ENCODE measurements at regions not wholly inside any gene's neighbourhood (a gene's known extent, or its start where the extent isn't known, plus 50 kb on each side); places are given as distances from the start of the nearest gene placed in this dataset.
A peak's percentile ranks its signal among the peaks of the same experiment; 100 is the strongest.
"Not testable (repeated sequence)": the region's sequence is repeated elsewhere in the genome, so short reads cannot be mapped to it uniquely, and the experiment has no call there.

- DNase-seq (ENCODE audit: low spot score) = no peak
These were observed 202.6 kb downstream of the TM9SF2 start for GRCh38 chr13:99703908-99704307.

GRCh38 chr13:99702687-99703319, 201.5 kb downstream of the TM9SF2 start:
- no peak for DNase-seq (ENCODE audit: low spot score)

- no peak for DNase-seq (ENCODE audit: low spot score)
These were observed 199.2 kb downstream of the TM9SF2 start for GRCh38 chr13:99700468-99700867.

GRCh38 chr13:99698816-99699099, 197.5 kb downstream of the TM9SF2 start:
- no peak for DNase-seq (ENCODE audit: low spot score)

- no peak for DNase-seq (ENCODE audit: low spot score)
These were observed 196.9 kb downstream of the TM9SF2 start for GRCh38 chr13:99698010-99698815.

DNA sequence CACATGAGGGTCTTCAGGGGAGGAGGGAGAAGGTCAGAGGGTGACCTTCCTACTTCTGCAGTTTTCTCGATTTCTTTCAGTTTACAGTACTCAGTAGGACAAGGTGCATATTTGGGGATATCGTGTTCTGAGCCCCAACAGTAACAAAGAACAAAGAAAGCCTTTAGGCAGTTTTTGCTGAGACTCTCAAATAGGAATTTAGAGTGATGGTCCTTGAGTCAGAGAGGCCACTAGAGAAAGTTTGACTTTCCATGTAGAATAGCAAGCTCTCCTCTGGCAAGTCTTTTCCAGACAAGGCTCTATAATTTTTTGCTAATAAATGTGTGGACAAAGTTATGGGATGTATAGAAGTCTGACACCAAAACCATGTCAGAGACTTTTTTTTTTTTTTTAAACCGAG, 194.6 kb downstream of the TM9SF2 start:
- DNase-seq (ENCODE audit: low spot score) = no peak

- no peak for DNase-seq (ENCODE audit: low spot score)
These were observed 192.8 kb downstream of the TM9SF2 start for GRCh38 chr13:99693852-99694611.

- no peak for DNase-seq (ENCODE audit: low spot score)
These were observed 192.1 kb downstream of the TM9SF2 start for GRCh38 chr13:99693351-99693750.

GRCh38 chr13:99692854-99693253, 191.6 kb downstream of the TM9SF2 start:
- no peak for DNase-seq (ENCODE audit: low spot score)

- no peak for DNase-seq (ENCODE audit: low spot score)
These were observed 190.3 kb downstream of the TM9SF2 start for GRCh38 chr13:99691552-99691951.

- no peak for DNase-seq (ENCODE audit: low spot score)
These were observed 189.3 kb downstream of the TM9SF2 start for GRCh38 chr13:99690426-99691174.

DNA sequence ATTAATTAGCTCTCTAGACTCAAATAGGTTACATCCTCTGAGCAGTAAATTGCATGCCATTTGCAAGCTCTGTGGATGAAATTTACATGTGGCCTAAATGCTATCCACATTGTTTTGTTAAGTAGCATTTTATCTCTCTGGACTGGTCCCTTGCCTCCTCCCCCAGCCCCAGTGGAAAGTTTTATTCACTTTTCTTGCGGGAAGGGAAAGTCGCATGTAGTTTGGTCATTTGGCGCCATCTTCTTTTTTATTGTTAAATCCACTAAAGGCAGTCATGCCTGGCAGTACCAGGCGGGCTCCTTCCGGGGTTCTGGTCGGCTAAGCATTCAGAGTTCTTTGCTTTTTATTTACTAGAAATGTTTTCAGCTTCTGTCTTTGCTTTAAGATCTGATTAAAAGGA, 188.7 kb downstream of the TM9SF2 start:
- DNase-seq (ENCODE audit: low spot score) = no peak

DNA sequence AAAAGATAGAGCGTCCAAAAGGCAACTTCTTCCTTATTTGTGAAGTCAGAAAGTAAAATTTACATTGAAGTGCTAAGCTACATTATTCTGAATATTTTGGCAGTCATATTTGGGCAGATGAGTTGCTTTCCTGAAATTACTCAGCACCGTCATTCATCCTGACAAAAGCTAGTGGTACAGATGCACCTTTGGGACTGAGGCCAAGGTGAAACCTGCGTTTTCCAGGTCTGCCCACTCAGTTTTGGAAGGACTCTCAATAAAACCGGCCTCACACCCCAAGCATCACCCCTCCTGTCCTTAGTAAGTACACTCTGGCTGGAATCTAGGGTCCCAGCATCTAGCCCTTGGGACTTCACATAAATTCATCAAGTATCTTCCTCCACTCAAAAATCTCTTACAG, 187.5 kb downstream of the TM9SF2 start:
- DNase-seq (ENCODE audit: low spot score) = no peak

- DNase-seq (ENCODE audit: low spot score) = no peak
These were observed 186.6 kb downstream of the TM9SF2 start for GRCh38 chr13:99687723-99688397.

- DNase-seq (ENCODE audit: low spot score) = no peak
These were observed 185.7 kb downstream of the TM9SF2 start for GRCh38 chr13:99686944-99687411.

- DNase-seq (ENCODE audit: low spot score) = peak; percentile 32
These were observed 184.9 kb downstream of the TM9SF2 start for GRCh38 chr13:99686157-99686572.

GRCh38 chr13:99681695-99682094, 180.4 kb downstream of the TM9SF2 start:
- no peak for DNase-seq (ENCODE audit: low spot score)

GRCh38 chr13:99677116-99677951, 176.1 kb downstream of the TM9SF2 start:
- no peak for DNase-seq (ENCODE audit: low spot score)

DNA sequence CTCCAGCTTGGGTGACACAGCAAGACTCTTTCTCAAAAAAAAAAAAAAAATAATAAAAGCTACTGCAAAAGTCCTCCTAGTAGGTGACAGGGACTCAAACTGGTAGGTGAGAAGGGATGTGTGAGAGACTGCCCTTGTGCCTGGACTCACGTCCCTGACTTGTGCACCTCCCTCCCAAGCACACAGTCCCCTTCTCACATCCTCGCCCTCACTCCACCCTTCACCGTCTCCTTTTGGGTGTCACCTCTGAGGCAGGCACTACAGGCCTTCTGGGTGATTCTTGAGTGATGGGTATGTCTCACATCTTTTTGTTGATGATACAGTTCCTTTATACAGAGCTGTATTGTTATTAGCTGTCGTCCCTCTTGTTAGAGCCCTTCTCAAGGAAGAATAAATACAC, 170.5 kb downstream of the TM9SF2 start:
- DNase-seq (ENCODE audit: low spot score) = no peak

- DNase-seq (ENCODE audit: low spot score) = not testable (repeated sequence)
These were observed 167.8 kb downstream of the TM9SF2 start for GRCh38 chr13:99669096-99669495.

Measured in umbilical cord (tissue), 1 donor.